ENCODE measurements at regions not wholly inside any gene's neighbourhood (a gene's known extent, or its start where the extent isn't known, plus 50 kb on each side); places are given as distances from the start of the nearest gene placed in this dataset.
"Not testable (repeated sequence)": the region's sequence is repeated elsewhere in the genome, so short reads cannot be mapped to it uniquely, and the experiment has no call there.

- Mint-ChIP-seq H3K9me3 (peaks cover 0 to 6% (median 4%) of the 10 kb centered on the region in 5 donors), H3K36me3 (no peaks in the 10 kb centered on the region), H3K4me3 (no peak overlapping the region), H3K4me1 (no peaks in the 10 kb centered on the region), H3K27me3 (no peaks in the 10 kb centered on the region), H3K27ac (no peak overlapping the region)
- ChIA-PET POLR2A (no interaction called here), CTCF (interaction anchor here (0.7 kb wide), 1 partner anchor 319 kb away, joined by 3 read pairs; no protein-coding TSS in a partner anchor)
- Histone ChIP-seq H3K9me3 (ENCODE audit: low read length) (no peaks in the 10 kb centered on the region), H3K36me3 (ENCODE audit: insufficient read depth, low read length) (no peaks in the 10 kb centered on the region), H3K4me1 (ENCODE audit: insufficient read depth, low read length) (no peaks in the 10 kb centered on the region), H3K4me3 (ENCODE audit: low read length) (no peak overlapping the region), H3K27ac (ENCODE audit: low read depth, low read length) (no peak overlapping the region), H3K27me3 (ENCODE audit: insufficient read depth, low read length, poor library complexity, severe bottlenecking) (no peaks in the 10 kb centered on the region)
- DNase-seq = no peak
Measured at GRCh38 chr4:138487230-138487629, 245.1 kb upstream of the SLC7A11 start.

DNA sequence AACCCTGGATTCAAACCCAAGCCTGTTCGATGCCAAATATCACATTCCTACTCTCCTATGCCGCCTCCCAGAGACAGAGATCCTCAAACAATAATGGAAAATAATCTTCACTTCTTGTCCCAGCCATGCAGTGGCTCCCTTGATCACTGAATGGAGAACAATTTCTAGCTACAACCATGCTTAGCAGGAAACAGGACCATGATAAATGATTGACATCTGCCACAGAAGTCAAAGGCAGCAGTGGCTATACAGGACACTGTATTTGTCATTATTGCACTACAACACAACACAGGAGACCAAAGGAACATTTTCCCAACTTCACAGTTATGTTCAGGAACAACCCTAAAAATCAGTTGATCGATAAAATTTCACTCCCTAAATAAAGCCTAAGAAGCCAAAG lies 243.3 kb upstream of the SLC7A11 start:
- no peak for DNase-seq
- H3K4me1 Mint-ChIP-seq = no peaks in the 10 kb centered on the region
- no peak overlapping the region for H3K27ac Mint-ChIP-seq
- peaks cover 0 to 13% (median 6%) of the 10 kb centered on the region in 5 donors for H3K9me3 Mint-ChIP-seq
- ChIA-PET POLR2A (no interaction called here), CTCF (no interaction called here)
- H3K4me3 ChIP-seq (ENCODE audit: low read length) = no peak overlapping the region
- no peaks in the 10 kb centered on the region for H3K27me3 Mint-ChIP-seq
- no peaks in the 10 kb centered on the region for H3K4me1 ChIP-seq (ENCODE audit: insufficient read depth, low read length)
- no peak overlapping the region for H3K4me3 Mint-ChIP-seq
- no peaks in the 10 kb centered on the region for H3K27me3 ChIP-seq (ENCODE audit: insufficient read depth, low read length, poor library complexity, severe bottlenecking)
- H3K9me3 ChIP-seq (ENCODE audit: low read length) = no peaks in the 10 kb centered on the region
- no peaks in the 10 kb centered on the region for H3K36me3 Mint-ChIP-seq
- H3K27ac ChIP-seq (ENCODE audit: low read depth, low read length) = no peak overlapping the region
- no peaks in the 10 kb centered on the region for H3K36me3 ChIP-seq (ENCODE audit: insufficient read depth, low read length)

DNA sequence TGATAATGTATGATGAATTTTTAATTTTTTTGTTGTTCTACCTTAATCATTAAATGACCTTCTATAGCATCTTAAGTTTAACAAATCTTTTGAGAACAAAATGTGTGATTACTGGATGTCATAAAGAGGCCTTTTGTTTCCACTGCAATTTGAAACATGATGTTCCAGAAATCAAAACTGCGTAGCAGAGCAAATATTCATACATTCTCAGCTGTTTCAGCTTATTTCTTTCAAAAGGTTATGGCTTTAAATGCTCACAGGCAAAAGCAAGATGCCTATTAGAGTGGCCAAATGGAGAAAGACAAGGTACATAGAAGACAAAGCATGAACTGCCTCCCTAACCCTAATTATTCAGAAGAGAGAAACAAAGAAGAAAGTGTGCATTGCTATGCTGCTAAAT lies 233.0 kb upstream of the SLC7A11 start:
- ChIA-PET POLR2A (interaction anchor here (0.6 kb wide), 1 partner anchor 19 kb away, joined by 3 read pairs; no protein-coding TSS in a partner anchor), CTCF (no interaction called here)
- H3K4me1 ChIP-seq (ENCODE audit: insufficient read depth, low read length) = no peaks in the 10 kb centered on the region
- no peaks in the 10 kb centered on the region for H3K27me3 Mint-ChIP-seq
- H3K36me3 ChIP-seq (ENCODE audit: insufficient read depth, low read length) = no peaks in the 10 kb centered on the region
- no peak overlapping the region for H3K4me3 Mint-ChIP-seq
- H3K9me3 Mint-ChIP-seq = peaks cover 0 to 7% (median 0%) of the 10 kb centered on the region in 5 donors
- no peaks in the 10 kb centered on the region for H3K9me3 ChIP-seq (ENCODE audit: low read length)
- no peaks in the 10 kb centered on the region for H3K27me3 ChIP-seq (ENCODE audit: insufficient read depth, low read length, poor library complexity, severe bottlenecking)
- no peak overlapping the region for H3K27ac Mint-ChIP-seq
- H3K4me3 ChIP-seq (ENCODE audit: low read length) = no peak overlapping the region
- no peak for DNase-seq
- H3K4me1 Mint-ChIP-seq = no peaks in the 10 kb centered on the region
- H3K27ac ChIP-seq (ENCODE audit: low read depth, low read length) = no peak overlapping the region
- no peaks in the 10 kb centered on the region for H3K36me3 Mint-ChIP-seq

DNA sequence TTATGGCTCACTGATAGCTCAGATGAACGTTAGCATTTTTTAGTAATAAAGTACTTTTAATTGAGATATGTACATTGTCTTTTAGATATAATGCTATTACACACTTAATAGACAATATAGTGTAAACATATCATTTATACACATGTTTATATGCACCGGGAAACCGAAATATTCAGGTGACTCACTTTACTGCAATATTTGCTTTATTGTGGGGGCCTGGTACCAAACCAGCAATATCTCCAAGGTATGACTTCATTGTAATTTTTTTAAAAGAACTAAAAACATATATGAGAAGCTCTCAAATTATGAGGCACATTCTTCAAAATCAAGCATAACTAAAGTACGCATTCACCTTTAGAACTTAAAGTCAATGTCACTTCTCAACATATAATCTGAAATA lies 231.2 kb upstream of the SLC7A11 start:
- no peaks in the 10 kb centered on the region for H3K4me1 Mint-ChIP-seq
- Histone ChIP-seq H3K27me3 (ENCODE audit: insufficient read depth, low read length, poor library complexity, severe bottlenecking) (no peaks in the 10 kb centered on the region), H3K9me3 (ENCODE audit: low read length) (no peaks in the 10 kb centered on the region), H3K4me3 (ENCODE audit: low read length) (no peak overlapping the region), H3K4me1 (ENCODE audit: insufficient read depth, low read length) (no peaks in the 10 kb centered on the region), H3K36me3 (ENCODE audit: insufficient read depth, low read length) (no peaks in the 10 kb centered on the region), H3K27ac (ENCODE audit: low read depth, low read length) (no peak overlapping the region)
- ChIA-PET POLR2A (no interaction called here), CTCF (no interaction called here)
- H3K4me3 Mint-ChIP-seq = no peak overlapping the region
- no peaks in the 10 kb centered on the region for H3K36me3 Mint-ChIP-seq
- peaks cover 0 to 8% (median 0%) of the 10 kb centered on the region in 5 donors for H3K9me3 Mint-ChIP-seq
- no peaks in the 10 kb centered on the region for H3K27me3 Mint-ChIP-seq
- no peak overlapping the region for H3K27ac Mint-ChIP-seq
- DNase-seq = no peak

GRCh38 chr4:138460477-138461414 lies 218.6 kb upstream of the SLC7A11 start:
- CTCF ChIA-PET = no interaction called here
- Mint-ChIP-seq H3K4me3 (no peak overlapping the region), H3K27me3 (no peaks in the 10 kb centered on the region), H3K36me3 (no peaks in the 10 kb centered on the region), H3K4me1 (no peaks in the 10 kb centered on the region), H3K9me3 (peaks cover 0 to 9% (median 3%) of the 10 kb centered on the region in 5 donors), H3K27ac (no peak overlapping the region)
- Histone ChIP-seq H3K4me1 (ENCODE audit: insufficient read depth, low read length) (no peaks in the 10 kb centered on the region), H3K36me3 (ENCODE audit: insufficient read depth, low read length) (no peaks in the 10 kb centered on the region), H3K4me3 (ENCODE audit: low read length) (no peak overlapping the region), H3K9me3 (ENCODE audit: low read length) (no peaks in the 10 kb centered on the region), H3K27ac (ENCODE audit: low read depth, low read length) (no peak overlapping the region), H3K27me3 (ENCODE audit: insufficient read depth, low read length, poor library complexity, severe bottlenecking) (no peaks in the 10 kb centered on the region)
- POLR2A ChIA-PET = no interaction called here
- DNase-seq = no peak

- Mint-ChIP-seq H3K4me1 (no peaks in the 10 kb centered on the region), H3K36me3 (no peaks in the 10 kb centered on the region), H3K27me3 (no peaks in the 10 kb centered on the region), H3K27ac (no peak overlapping the region), H3K4me3 (no peak overlapping the region), H3K9me3 (peaks cover 0 to 9% (median 3%) of the 10 kb centered on the region in 5 donors)
- no peaks in the 10 kb centered on the region for H3K36me3 ChIP-seq (ENCODE audit: insufficient read depth, low read length)
- POLR2A ChIA-PET = no interaction called here
- CTCF ChIA-PET = no interaction called here
- no peak overlapping the region for H3K4me3 ChIP-seq (ENCODE audit: low read length)
- H3K27me3 ChIP-seq (ENCODE audit: insufficient read depth, low read length, poor library complexity, severe bottlenecking) = no peaks in the 10 kb centered on the region
- no peak for DNase-seq
- no peaks in the 10 kb centered on the region for H3K9me3 ChIP-seq (ENCODE audit: low read length)
- no peaks in the 10 kb centered on the region for H3K4me1 ChIP-seq (ENCODE audit: insufficient read depth, low read length)
- H3K27ac ChIP-seq (ENCODE audit: low read depth, low read length) = no peak overlapping the region
Measured at GRCh38 chr4:138458751-138459150, 216.6 kb upstream of the SLC7A11 start.

GRCh38 chr4:138456349-138456748 lies 214.2 kb upstream of the SLC7A11 start:
- POLR2A ChIA-PET; H3K27me3 Mint-ChIP-seq; H3K9me3 ChIP-seq (ENCODE audit: low read length); H3K27ac ChIP-seq (ENCODE audit: low read depth, low read length); H3K9me3 Mint-ChIP-seq; H3K4me3 ChIP-seq (ENCODE audit: low read length); H3K4me3 Mint-ChIP-seq; H3K4me1 ChIP-seq (ENCODE audit: insufficient read depth, low read length); H3K4me1 Mint-ChIP-seq; CTCF ChIA-PET; H3K36me3 ChIP-seq (ENCODE audit: insufficient read depth, low read length); H3K36me3 Mint-ChIP-seq; DNase-seq; H3K27me3 ChIP-seq (ENCODE audit: insufficient read depth, low read length, poor library complexity, severe bottlenecking); H3K27ac Mint-ChIP-seq: not testable (repeated sequence)

- no peaks in the 10 kb centered on the region for H3K4me1 Mint-ChIP-seq
- Histone ChIP-seq H3K27me3 (ENCODE audit: insufficient read depth, low read length, poor library complexity, severe bottlenecking) (no peaks in the 10 kb centered on the region), H3K4me1 (ENCODE audit: insufficient read depth, low read length) (no peaks in the 10 kb centered on the region), H3K27ac (ENCODE audit: low read depth, low read length) (no peak overlapping the region), H3K9me3 (ENCODE audit: low read length) (no peaks in the 10 kb centered on the region), H3K36me3 (ENCODE audit: insufficient read depth, low read length) (no peaks in the 10 kb centered on the region), H3K4me3 (ENCODE audit: low read length) (no peak overlapping the region)
- ChIA-PET POLR2A (no interaction called here), CTCF (no interaction called here)
- DNase-seq = no peak
- H3K27ac Mint-ChIP-seq = no peak overlapping the region
- peaks cover 0 to 9% (median 2%) of the 10 kb centered on the region in 5 donors for H3K9me3 Mint-ChIP-seq
- no peaks in the 10 kb centered on the region for H3K36me3 Mint-ChIP-seq
- H3K27me3 Mint-ChIP-seq = no peaks in the 10 kb centered on the region
- no peak overlapping the region for H3K4me3 Mint-ChIP-seq
Measured at GRCh38 chr4:138455097-138455496, 212.9 kb upstream of the SLC7A11 start.

Measured in CD8-positive, alpha-beta memory T cell (primary cell).